ENCODE measurements at regions not wholly inside any gene's neighbourhood (a gene's known extent, or its start where the extent isn't known, plus 50 kb on each side); places are given as distances from the start of the nearest gene placed in this dataset.

DNA sequence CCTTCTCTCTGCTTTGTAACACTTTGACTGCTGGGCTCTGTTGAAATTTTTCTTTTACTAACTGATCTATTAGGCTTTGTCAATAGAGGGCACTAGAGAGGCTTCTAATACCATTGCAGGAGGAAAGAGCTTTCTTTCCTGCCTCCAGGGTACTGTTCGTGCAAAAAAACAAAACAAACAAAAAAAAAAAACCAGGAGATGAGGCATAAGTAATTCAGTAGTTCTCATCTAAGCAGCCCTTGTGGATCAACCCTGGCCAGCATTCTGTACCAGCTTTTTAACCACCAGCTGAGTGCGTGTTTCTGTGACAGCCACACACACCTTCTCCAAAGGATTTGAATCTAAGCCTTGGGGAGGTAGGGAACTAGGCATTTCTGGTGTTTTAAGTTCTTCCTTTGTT is 1707.6 kb upstream of the SLC10A2 start:
- DNase-seq = no peak

DNA sequence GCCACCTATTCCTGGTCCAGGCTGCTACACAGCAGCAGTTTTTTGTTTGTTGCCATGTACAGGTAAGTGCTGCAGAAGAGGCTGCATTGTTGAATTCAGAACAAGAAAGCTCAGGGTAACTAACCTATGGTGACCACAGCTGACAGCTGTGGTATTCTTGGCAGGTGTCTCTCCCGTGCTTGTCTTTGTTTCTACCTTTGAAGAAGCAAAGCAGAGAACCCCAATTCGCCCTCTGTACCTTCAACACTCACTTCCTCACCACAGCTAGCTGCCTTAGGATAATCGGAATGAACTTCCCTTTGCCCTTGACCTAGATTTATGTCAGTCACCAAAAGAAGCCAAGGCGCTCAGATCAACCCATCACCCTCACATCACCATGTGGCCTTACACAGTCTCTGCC is 1703.3 kb upstream of the SLC10A2 start:
- no peak for DNase-seq

DNA sequence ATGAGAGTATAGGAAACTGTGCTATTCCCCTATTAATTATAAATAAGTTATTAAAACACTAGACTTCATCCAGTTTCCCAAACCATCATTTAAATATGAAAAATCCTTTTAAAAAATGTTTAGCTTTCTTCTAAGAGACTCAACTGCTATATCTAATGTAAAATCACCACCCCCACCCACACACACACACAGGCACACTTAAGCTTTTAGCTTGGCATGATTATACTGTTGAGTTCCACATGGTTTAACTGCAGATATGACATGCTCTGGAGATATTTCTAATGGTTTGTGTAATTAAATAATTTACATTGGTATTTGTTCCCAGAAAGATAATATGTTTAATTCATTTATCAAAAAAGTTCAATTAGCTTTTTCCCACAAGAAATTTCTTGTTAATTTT is 1700.1 kb upstream of the SLC10A2 start:
- no peak for DNase-seq

DNA sequence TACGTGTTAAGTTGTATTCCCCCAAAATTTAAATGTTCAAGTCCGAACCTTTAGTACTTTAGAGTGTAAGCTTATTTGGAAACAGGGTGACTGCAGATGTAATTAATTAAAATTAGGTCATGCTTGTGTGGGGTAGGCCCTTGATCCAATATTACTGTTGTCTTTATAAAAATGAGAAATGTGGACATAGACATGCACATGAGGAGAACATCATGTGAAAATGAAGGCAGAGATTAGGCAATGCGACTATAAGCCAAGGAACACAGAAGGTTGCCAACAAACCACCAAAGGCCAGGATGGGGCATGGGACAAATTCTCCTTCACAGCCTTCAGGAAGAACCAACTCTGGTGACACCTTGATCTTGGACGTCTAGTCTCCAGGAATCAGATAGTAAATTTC is 1698.4 kb upstream of the SLC10A2 start:
- DNase-seq = no peak

DNA sequence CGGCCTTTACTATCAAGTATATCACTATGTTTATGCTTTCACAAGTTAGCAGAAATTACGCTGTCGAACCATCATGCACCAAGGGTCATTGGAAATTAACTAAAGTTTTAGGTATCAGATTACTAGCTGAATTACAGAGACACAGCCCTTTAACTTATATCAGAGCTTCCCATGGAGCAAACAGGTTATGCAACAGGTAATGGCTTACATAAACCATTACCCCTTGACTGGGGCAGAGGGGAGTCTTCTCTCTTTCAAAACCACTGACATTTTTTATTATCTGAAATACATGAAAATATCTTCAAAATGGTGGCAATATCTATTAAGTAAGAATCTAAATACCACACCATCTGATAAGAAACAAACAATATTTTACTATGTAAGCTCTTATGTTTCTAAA is 1692.9 kb upstream of the SLC10A2 start:
- DNase-seq = no peak

DNA sequence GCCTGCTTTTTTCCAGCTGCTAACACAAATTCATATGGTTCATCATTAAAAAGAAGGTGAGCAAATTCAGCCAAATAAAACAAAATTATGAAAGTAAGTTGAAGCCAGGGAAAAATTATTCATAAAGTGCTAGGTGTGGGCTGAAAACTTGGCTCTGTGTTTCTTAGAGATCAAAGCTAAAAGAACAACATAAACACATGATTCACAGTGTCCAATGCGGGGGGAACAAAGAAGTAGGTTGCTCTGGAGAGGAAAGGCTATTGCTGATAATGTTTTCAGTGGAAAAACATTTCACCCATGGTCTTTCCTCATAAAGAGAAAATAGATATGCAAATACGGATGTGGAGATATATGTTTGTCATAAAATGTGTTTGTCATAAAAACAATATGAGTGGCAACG is 1691.5 kb upstream of the SLC10A2 start:
- DNase-seq = no peak

DNA sequence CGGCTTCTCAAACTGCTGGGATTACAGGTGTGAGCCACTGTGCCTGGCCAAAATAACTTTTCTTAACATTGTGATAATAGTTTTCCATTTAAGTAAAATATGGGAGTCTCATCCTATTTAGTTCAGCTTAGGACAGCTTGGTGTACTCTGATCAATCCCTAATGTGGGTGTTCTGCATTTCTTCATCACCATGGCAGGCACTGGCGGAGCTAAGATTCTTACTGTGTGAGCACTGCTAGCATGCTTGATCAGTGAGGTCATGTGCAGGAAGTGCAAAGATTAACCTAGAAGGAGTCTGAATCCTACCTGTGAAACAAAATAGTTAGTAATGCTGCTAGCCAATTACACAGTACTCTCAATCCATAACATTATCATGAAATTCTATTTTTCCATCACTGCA is 1684.2 kb upstream of the SLC10A2 start:
- DNase-seq = no peak

DNA sequence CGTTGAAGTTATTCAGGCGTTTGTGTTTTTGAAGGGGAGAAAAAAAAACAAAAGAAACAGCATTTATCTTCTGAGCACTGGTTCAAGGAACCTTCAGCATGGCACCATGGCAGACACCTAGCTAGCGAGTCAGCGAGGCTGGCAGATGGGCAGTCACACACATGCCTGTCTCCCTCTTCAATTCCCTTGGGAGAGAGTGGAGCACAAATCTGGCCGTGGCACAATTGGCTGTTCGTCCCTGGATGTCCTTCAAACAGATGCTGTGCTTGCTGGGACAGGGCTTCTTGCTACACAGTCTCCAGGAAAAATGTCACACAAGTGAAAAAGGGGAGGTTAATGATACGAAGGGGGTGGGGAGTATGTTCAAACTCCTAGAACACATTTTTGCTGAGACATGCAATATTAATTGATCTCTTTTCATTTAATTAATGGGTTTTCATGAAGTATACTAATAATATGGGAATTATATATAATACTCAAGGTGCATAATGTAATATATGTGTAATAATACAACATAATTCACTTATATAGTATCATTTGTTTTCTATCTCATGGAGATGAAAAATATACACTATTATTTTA is 1674.5 kb upstream of the SLC10A2 start:
- no peak for DNase-seq

DNA sequence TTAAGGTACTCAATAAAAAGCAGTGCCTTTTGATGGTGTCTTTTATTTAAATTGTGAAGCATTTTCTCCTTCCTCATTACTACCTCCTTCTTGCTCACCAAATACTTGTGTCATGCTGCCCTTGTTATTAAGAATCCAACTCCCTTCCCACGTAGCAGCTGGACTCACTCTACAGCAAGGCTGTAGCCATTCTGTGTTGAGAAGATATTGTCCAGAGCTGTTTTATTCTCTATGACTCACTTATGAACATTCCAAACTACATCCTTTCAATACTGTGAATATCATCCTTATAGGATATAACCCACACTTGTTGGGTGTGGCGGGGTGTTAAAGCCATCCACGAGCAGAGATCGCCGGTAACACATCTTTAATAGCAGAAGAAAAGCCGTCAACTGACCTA is 1671.5 kb upstream of the SLC10A2 start:
- no peak for DNase-seq

DNA sequence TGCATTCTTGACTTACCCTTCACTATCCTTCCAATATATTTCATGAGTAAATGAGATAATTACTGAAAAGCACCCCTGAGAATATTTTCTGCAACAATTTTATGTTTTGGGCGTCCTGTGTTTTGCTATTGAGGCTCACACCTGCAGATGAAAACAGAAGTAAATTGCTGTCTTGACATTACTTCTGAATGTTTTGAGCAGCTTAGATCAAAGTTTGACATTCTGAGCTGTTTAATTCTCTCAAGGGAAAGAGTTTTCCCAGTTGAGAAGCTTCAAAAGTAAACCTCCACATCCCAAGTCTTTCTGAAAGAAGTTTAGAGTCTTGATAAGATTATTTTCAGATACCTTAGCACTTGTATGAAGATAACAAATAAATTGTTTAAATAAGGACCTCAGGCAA is 1667.2 kb upstream of the SLC10A2 start:
- no peak for DNase-seq

DNA sequence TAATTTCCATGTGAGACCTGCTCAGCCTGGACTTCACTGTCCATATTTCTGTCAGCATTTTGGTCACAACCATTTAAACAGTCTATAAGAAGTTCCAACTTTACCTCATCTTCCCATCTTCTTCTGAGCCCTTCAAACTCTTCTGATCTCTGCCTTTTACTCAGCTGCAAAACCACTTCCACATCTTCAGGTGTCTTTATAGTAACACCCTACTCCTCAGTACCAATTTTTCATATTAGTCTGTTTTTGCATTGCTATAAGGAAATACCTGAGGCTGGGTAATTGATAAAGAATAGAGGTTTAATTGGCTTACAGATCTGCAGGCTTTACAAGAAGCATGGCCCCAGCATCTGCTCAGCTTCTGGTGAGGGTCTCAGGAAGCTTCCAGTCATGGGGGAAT is 1648.9 kb upstream of the SLC10A2 start:
- no peak for DNase-seq

DNA sequence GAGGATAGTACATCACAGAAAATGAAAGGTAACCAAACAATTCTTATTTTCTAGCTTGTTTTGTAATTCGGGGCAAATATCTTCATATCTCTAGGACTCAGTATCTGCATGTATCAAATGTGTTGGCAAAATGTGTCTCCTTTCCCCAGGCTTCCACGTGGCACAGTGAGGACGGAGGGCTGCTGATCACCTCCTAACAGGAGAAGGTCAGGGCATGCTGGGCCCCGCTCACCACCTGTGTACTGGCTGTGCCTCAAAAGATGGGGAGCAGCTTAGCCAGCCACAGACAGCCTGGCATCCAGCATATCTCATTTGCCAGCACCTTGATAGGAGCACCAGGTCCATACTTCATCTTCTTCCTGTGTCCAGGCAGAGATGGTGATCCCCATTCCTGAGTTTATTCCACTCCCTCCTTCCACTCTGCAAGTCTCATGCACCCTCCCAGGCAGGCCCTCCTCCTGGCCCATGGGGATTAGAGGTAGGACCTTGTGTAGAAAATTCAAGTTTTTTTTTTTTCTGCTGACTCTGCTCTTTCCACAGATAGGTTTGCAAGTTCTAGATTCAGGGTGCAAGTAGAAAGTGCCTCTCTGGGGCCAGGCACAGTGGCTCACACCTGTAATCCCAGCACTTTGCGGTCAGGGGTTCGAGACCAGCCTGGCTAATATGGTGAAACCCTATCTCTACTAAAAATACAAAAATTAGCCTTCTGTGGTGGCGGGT is 1639.0 kb upstream of the SLC10A2 start:
- DNase-seq = no peak

DNA sequence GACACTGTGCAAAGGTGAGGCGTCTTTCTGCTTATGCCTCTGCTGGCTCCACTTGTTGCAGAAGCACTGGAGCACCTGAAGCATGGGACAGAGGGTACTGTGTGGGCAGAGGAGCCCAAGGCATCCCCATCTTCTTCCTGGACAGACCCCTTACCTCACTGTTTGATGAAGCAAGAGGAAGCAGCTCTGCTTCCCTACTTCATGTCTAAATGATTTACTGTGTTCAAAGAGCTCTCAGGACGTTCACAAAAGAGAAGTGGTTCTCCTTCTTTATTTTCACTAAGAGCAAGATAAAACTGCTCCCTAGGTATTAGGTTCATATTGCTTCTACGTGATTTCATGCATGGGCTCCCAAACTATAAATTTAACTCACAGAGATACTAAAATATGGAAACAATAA is 1635.4 kb upstream of the SLC10A2 start:
- no peak for DNase-seq

DNA sequence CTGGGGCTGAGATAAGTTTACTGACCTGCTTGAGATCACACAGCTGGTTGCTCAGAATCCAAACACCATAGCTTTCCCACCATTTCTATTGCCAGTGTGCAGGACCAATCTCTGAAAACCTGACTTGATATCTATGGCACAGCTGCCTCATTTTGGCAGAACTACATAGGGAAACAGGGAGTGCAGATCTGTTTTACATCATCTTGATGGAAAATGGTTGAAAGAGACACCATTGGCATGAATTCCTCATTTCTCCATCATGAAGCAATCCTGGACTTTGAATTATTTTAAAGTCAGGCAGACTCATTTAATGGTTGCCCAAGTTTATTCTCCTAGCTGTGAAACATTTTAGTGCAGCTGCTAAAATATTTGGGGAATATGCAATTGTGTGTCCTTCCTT is 1628.2 kb upstream of the SLC10A2 start:
- DNase-seq = no peak

DNA sequence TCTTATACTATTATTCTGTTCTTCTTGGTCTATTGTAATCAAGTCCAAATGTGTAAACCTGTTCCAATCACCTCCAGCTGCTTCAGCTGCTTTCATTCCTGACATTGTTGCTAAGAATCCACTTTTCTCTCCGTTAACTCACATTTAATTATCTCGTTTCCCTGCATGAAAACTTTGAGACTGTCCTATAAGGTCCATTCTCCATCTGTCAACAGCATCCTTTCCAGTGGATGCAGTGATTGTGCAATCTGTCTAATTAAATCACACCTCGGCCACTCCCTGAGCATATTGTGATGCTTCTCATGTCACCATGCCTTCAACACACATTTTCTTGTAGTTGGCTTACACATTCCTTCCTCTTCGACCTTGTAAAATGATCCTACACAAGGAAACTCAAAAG is 1626.9 kb upstream of the SLC10A2 start:
- no peak for DNase-seq

DNA sequence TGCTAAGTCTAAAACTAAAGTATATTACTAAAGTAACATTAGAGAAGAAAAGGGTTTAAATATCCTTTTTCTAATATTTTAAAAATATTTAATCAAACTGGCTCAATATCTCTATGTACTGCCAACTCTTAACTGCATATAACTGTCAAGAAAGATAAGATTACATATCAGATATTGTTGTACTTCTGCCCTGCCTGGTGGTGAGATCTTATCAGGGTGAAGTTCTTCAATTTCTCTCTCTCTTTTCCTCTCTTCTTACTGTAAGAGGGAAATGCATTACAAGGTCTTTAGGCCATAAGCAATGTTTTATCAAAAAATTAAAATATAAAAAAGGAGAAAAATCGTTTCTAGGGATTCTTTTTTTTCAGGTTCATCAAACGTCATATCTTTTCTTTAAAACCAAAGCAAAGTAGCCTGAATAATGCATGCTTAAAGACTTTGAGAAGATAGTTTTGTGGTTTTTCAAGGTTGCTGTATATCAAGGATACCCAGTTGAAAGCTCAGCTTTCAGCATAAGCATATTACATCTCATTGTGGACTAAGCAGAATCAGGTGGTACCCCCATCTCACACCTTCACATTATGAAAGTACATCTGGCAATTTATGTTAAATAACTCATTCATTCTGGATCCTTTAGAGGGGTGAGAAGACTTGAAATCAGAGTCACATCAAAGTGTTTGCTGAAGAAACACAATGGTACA is 1625.7 kb upstream of the SLC10A2 start:
- no peak for DNase-seq

DNA sequence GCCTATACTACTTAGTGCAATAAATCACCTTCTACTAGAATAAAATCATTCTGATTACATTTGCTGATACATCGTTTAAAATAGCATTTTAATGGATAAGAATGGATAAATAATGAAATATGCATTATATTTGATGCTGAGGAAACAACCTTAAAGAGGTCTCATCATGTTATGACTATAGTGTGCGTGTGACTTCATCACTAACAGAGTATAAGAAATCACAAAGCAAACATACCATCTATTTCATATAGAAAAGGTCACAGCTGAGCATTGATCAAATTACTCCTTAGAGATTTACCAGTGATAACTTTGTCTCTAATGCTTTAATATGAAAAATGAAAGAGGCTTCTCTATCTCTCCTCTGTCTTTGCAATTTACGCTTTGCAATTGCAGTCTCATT is 1620.3 kb upstream of the SLC10A2 start:
- no peak for DNase-seq

DNA sequence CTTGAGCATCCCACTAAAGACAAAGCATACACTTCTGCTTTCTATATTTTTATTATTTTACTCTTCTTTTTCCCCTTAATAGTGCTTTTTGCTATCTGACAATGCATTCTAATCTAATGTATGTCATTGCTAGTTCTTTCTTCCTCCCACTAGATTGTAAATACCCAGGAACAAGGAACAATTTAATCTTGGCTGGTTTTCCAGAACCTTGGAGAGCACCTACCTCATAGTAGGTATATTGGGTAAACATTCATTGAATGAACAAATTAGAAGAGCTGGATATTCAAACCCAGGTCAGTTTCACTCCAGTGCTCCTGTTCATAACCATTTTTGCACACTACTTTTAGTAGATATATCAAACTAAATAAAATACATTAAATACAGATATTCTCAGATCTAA is 1617.6 kb upstream of the SLC10A2 start:
- DNase-seq = no peak

DNA sequence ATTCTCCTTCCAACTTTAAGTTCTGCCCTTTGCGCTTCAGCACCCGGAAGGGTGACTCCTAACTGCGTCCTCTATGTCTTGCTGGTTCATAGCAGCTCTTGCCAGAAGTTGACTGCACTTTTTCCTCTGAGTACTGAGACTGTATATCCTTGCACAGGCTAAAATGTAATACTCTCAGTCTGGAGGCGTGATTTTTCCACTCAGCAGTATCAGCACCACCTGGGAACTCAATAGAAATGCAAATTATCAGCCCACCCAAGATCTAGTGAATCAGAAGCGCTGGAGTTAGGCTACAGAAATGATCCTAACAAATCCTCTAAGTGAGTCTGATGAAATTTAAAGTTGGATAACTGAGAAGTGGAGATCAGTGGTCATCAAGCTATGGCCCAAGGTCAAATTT is 1611.9 kb upstream of the SLC10A2 start:
- no peak for DNase-seq

DNA sequence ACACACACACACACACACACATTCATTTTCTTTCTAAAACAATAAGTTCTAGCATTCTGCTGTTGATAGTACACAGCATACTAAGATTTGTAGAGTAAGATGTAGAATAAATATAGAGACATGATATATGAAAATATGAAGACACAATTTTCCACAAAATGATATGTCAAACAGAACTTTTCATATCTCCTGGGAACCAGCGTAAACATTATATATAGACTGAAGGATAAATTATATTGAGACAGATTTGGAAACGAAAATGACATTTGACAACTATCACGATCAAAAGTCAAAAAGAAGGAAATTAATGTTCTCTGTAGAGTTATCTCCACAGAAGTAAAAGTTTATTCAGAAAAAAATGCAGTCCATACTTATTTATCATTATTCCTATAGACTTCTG is 1605.7 kb upstream of the SLC10A2 start:
- DNase-seq = no peak

DNA sequence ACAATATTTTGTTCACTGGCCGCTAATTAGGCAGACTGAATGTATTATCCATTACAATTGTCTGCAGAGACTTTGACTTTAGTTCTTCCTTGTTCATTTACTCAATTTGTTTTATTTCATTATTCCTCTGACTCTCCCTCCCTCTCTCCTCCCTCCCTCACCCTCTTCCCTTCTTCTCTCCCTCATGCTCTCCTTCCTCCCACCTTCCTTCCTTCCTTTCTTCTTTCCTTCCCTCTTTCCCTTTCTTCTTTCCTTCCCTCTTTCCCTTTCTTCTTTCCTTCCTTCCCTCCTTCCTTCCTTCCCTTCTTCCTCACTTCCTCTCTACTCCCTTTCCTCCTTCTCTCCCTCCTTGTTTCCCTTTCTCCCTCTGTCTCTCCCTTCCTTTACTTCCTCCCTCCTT is 1591.0 kb upstream of the SLC10A2 start:
- DNase-seq = no peak

DNA sequence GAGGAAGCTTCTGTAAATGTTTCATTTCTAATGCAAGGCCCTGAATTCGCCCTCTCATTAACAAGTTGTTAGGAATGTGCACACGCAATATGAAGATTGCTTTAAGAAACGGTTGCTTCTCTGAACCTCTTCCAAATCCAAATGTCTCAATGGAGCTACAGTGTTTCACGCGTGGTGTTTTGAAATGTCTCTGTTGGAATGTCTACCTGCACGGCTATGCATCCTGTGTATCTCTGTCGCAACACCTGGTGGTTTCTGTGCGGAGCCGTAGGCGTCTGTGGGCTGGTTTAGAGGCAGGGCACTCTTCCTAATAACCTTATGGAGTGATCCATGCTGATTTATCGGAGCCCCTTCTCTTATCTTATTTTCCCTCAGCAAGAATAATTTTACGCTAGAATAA is 1584.2 kb upstream of the SLC10A2 start:
- no peak for DNase-seq

DNA sequence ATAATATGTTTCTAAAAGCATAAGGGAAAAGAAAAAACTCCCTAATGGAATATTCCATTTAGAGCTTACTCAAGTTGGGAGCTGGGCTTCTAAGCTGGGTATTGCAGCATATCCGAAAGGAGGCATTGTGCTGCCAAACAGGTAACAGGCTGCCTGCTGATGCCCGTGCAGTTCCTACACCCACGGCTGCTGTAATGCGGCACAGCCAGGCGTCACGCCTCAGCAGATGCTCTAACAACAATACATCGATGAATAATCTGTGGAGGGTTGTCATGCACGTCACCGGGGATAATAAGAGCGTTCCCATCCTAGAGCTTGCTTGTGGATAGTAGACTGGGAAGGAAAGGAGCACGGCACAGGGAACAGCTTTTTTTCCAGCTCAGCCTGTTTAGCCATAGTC is 1582.1 kb upstream of the SLC10A2 start:
- no peak for DNase-seq

DNA sequence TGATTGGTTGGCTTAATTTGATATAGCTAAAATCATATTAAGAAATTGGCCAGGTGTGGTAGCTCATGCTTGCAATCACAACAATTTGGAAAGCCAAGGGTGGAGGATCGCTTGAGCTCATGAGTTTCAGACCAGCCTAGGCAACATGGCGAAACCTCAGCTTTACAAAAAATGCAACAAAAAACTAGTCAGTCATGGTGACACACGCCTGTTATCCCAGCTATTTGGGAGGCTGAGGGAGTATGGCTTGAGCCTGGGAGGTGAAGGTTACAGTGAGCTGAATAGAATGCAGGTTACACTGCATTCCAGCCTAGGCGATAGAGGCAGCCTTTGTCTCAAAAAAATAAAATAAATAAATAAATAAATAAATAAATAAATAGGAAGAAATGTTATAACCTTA is 1579.6 kb upstream of the SLC10A2 start:
- DNase-seq = no peak

DNA sequence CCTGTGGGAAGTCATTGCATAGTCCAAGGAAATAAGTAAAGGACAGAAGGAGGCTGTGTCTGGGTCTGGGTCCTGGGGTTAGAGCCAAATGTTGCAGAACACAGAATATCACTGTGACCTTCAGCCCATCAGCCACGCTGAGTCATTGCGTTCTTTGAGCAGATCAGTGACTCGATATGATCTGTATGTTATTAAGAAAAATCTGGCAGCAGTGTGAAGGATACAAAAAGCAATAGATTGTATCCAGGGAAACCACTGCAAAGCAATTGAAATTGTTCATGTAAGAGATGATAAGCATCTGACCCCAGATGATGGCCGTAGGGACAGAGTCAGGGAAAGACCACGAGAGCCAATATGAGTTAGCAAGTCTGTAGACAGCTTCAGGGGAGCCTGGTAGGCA is 1575.1 kb upstream of the SLC10A2 start:
- DNase-seq = no peak
